ENCODE measurements at regions not wholly inside any gene's neighbourhood (a gene's known extent, or its start where the extent isn't known, plus 50 kb on each side); places are given as distances from the start of the nearest gene placed in this dataset.
A peak's percentile ranks its signal among the peaks of the same experiment; 100 is the strongest.

DNA sequence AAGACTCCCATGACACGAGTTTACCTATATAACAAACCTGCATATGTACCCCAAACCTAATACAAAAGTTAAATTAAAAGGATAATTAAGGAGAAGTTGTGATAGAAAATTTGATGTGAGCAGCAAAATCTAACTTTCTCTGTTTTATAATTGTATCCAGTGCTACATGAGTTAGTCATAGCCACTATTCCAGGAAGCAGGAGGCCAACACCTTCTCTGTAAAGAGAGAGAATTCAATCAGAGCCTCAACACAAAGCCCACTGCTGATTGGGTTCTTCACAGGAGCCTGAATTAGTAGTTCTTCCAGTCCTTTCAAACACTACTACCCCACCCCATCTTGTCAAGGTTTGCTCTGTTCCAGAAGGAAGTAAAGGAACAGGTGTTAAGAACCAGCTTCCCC lies 84.2 kb downstream of the BLID start:
- H3K9me2 ChIP-seq (ENCODE audit: insufficient read depth): no peaks in the 10 kb centered on the region
- H4K20me1 ChIP-seq (ENCODE audit: insufficient read depth): no peaks in the 10 kb centered on the region
- no peak overlapping the region for H2AFZ ChIP-seq
- H3K4me3 ChIP-seq: no peak overlapping the region
- no peaks in the 10 kb centered on the region for H3K9me3 ChIP-seq (ENCODE audit: insufficient read depth, low read depth)
- H3K36me3 ChIP-seq (ENCODE audit: low read depth): no peaks in the 10 kb centered on the region
- DNase-seq: peak in 1 of 2 experiments; percentile 28
- H3F3A ChIP-seq (ENCODE audit: insufficient read depth, low read depth): no peaks in the 10 kb centered on the region
- ChIA-PET POLR2A (ENCODE audit: unreplicated experiment) (no interaction called here), CTCF (no interaction called here)
- no peak overlapping the region for H3K27ac ChIP-seq
- TF ChIP-seq, protein P1, sequence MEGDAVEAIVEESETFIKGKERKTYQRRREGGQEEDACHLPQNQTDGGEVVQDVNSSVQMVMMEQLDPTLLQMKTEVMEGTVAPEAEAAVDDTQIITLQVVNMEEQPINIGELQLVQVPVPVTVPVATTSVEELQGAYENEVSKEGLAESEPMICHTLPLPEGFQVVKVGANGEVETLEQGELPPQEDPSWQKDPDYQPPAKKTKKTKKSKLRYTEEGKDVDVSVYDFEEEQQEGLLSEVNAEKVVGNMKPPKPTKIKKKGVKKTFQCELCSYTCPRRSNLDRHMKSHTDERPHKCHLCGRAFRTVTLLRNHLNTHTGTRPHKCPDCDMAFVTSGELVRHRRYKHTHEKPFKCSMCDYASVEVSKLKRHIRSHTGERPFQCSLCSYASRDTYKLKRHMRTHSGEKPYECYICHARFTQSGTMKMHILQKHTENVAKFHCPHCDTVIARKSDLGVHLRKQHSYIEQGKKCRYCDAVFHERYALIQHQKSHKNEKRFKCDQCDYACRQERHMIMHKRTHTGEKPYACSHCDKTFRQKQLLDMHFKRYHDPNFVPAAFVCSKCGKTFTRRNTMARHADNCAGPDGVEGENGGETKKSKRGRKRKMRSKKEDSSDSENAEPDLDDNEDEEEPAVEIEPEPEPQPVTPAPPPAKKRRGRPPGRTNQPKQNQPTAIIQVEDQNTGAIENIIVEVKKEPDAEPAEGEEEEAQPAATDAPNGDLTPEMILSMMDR (conservative IDR thresholded peaks at IDR 0.05): no peak
- no peak for TF ChIP-seq EZH2 (IDR thresholded peaks at IDR 0.05; ENCODE audit: low read depth)
- H3K4me2 ChIP-seq: no peak overlapping the region
- no peaks in the 10 kb centered on the region for H3K27me3 ChIP-seq (ENCODE audit: insufficient read depth, low read depth)
- no peaks in the 10 kb centered on the region for H3K79me2 ChIP-seq (ENCODE audit: low read depth)
- BruUV-seq (replicated peaks): no TSS peak
- no peaks in the 10 kb centered on the region for H3K4me1 ChIP-seq (replicated peaks; ENCODE audit: insufficient read depth)
- intact Hi-C loops (cut with micrococcal nuclease; ENCODE audit: unreplicated experiment): no loop called here

DNA sequence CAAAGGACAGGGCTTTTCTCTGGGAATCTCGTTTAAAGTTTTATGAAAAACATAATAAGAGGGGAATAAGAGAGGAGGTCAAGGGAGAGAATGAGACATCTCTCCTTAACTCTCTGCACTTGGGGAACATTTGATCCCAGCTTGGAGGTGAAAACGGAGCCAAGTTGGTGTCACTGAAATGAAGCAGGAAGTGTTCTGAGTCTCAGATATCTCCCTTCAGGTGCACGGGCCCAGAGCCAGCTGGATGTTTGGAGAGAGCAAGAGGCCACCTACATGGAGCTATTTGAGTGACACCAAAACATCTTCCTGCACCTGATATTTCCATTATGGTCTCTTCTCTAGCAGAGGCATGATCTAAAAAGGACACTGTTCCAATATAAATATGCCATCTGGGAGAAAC lies 85.7 kb downstream of the BLID start:
- H3K27ac ChIP-seq: no peak overlapping the region
- intact Hi-C loops (cut with micrococcal nuclease; ENCODE audit: unreplicated experiment): no loop called here

DNA sequence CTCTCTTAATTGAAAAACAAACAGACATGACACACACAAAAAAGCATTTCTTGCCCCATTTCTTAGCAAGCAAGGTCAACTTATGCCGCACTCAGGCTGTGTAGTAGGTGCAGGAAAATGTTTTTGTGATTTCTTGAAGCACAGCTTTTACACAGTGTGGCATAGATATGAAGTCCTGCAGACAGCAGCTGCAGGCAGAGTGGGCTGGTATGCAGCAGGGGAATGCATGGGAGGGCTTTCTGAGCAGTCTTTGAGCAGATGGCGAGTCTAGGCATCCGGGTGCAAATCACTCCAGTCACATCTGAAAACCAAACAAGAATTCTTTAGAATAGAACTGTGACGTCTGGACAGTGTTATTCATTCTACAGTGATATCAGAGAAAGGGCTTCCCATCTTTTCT lies 87.5 kb downstream of the BLID start:
- CTCF ChIA-PET: no interaction called here
- DNase-seq: no peak
- H3K9me3 ChIP-seq (ENCODE audit: insufficient read depth, low read depth): no peaks in the 10 kb centered on the region
- H3K9me2 ChIP-seq (ENCODE audit: insufficient read depth): no peaks in the 10 kb centered on the region
- TF ChIP-seq EZH2 (IDR thresholded peaks at IDR 0.05; ENCODE audit: low read depth): no peak
- TF ChIP-seq, protein P1 (conservative IDR thresholded peaks at IDR 0.05): no peak
- no peak overlapping the region for H3K4me2 ChIP-seq
- no peaks in the 10 kb centered on the region for H3K4me1 ChIP-seq (replicated peaks; ENCODE audit: insufficient read depth)
- no peaks in the 10 kb centered on the region for H3K36me3 ChIP-seq (ENCODE audit: low read depth)
- no peaks in the 10 kb centered on the region for H3K79me2 ChIP-seq (ENCODE audit: low read depth)
- no peak overlapping the region for H2AFZ ChIP-seq
- no peaks in the 10 kb centered on the region for H3K27me3 ChIP-seq (ENCODE audit: insufficient read depth, low read depth)
- POLR2A ChIA-PET (ENCODE audit: unreplicated experiment): no interaction called here
- no peak overlapping the region for H3K27ac ChIP-seq
- H3K4me3 ChIP-seq: no peak overlapping the region
- intact Hi-C loops (cut with micrococcal nuclease; ENCODE audit: unreplicated experiment): no loop called here
- H3F3A ChIP-seq (ENCODE audit: insufficient read depth, low read depth): no peaks in the 10 kb centered on the region
- H4K20me1 ChIP-seq (ENCODE audit: insufficient read depth): no peaks in the 10 kb centered on the region
- BruUV-seq (replicated peaks): no TSS peak

More for the DNA sequence above, 85.7 kb downstream of the BLID start:
- H3K36me3 ChIP-seq (ENCODE audit: low read depth): no peaks in the 10 kb centered on the region
- H3K4me2 ChIP-seq: no peak overlapping the region
- no peak overlapping the region for H2AFZ ChIP-seq
- no peaks in the 10 kb centered on the region for H3F3A ChIP-seq (ENCODE audit: insufficient read depth, low read depth)
- H3K4me3 ChIP-seq: no peak overlapping the region
- no peaks in the 10 kb centered on the region for H3K4me1 ChIP-seq (replicated peaks; ENCODE audit: insufficient read depth)
- H3K9me3 ChIP-seq (ENCODE audit: insufficient read depth, low read depth): no peaks in the 10 kb centered on the region
- H3K9me2 ChIP-seq (ENCODE audit: insufficient read depth): no peaks in the 10 kb centered on the region
- peak in 1 of 2 experiments; percentile 31 for DNase-seq
- POLR2A ChIA-PET (ENCODE audit: unreplicated experiment): no interaction called here
- no peaks in the 10 kb centered on the region for H4K20me1 ChIP-seq (ENCODE audit: insufficient read depth)
- BruUV-seq (replicated peaks): no TSS peak
- CTCF ChIA-PET: no interaction called here
- H3K27me3 ChIP-seq (ENCODE audit: insufficient read depth, low read depth): no peaks in the 10 kb centered on the region
- TF ChIP-seq, protein P1 (conservative IDR thresholded peaks at IDR 0.05): no peak
- TF ChIP-seq EZH2 (IDR thresholded peaks at IDR 0.05; ENCODE audit: low read depth): no peak
- no peaks in the 10 kb centered on the region for H3K79me2 ChIP-seq (ENCODE audit: low read depth)
